Uterus (tissue), 3 donors: ENCODE measurements at regions not wholly inside any gene's neighbourhood (a gene's known extent, or its start where the extent isn't known, plus 50 kb on each side); places are given as distances from the start of the nearest gene placed in this dataset.

Source experiments
- DNase-seq, 2 donors: peaks; one replicate each; pipeline ENCODE4 v3.0.0-alpha.2; 2019 to 2020
- H3K27ac ChIP-seq, 2 donors: fragments of 200-600 bp; sonication (generic); 1 replicate in 1 of 2; 2 replicates in 1 of 2; pipeline ENCODE4 v1.5.1; 2016 to 2018
- H3K27me3 ChIP-seq, 2 donors: fragments of 200-600 bp; sonication (generic); one replicate each; pipeline ENCODE4 v1.5.1; 2018 to 2019; ENCODE audit warnings: control low read depth in 1 of 2
- H3K36me3 ChIP-seq, 2 donors: fragments of 200-600 bp; sonication (generic); one replicate each; pipeline ENCODE4 v1.5.1; 2019; ENCODE audit warnings: control low read depth in 1 of 2
- H3K4me1 ChIP-seq, 2 donors: fragments of 200-600 bp; sonication (generic); one replicate each; pipeline ENCODE4 v1.5.1; 2018 to 2019; ENCODE audit warnings: control low read depth in 1 of 2
- H3K4me3 ChIP-seq, 2 donors: fragments of 200-600 bp; sonication (generic); 1 replicate in 1 of 2; 2 replicates in 1 of 2; pipeline ENCODE4 v1.5.1; 2018 to 2019; ENCODE audit warnings: mild to moderate bottlenecking in 1 of 2
- H3K9me3 ChIP-seq, 2 donors: fragments of 200-600 bp; sonication (generic); one replicate each; pipeline ENCODE4 v1.5.1; 2019; ENCODE audit warnings: control low read depth in 1 of 2
- CTCF ChIP-seq, 4 experiments: fragments of 200-600 bp in 2 of 4; fragments of 450-650 bp in 2 of 4; sonication (generic) in 2 of 4; IDR thresholded peaks; one replicate each; pipeline ENCODE4 v1.5.1; 2016 to 2019; ENCODE audit warnings: antibody characterized with exemption in 4 of 4, mild to moderate bottlenecking in 2 of 4, moderate library complexity in 1 of 4
- POLR2A ChIP-seq, 2 donors: fragments of 450-650 bp; IDR thresholded peaks; one replicate each; pipeline ENCODE4 v1.6.1; 2016; ENCODE audit warnings: antibody characterized with exemption in 2 of 2, mild to moderate bottlenecking in 1 of 2, moderate library complexity in 1 of 2
- intact Hi-C: fragments of 100-400 bp; cut with DNase I; formaldehyde crosslinking; loops from one replicate; pipeline ENCODE4 v1.15.1; 2023; ENCODE audit warnings: low total_unique reads
- donor health status: DM: yes; HTN: yes; CAD: no.

- Histone ChIP-seq H3K27me3 (no peaks in the 10 kb centered on the region), H3K27ac (peak overlapping the region; percentile 67 to 76), H3K36me3 (no peaks in the 10 kb centered on the region), H3K9me3 (no peaks in the 10 kb centered on the region), H3K4me3 (no peak overlapping the region), H3K4me1 (peaks cover 0 to 5% of the 10 kb centered on the region in 2 donors)
- DNase-seq = no peak
- TF ChIP-seq POLR2A (IDR thresholded peaks at IDR 0.05) = no peak
- TF ChIP-seq CTCF (IDR thresholded peaks at IDR 0.05) = no peak
- intact Hi-C loops = loop anchor here (5.0 to 10.0 kb wide), 2 partner anchors 199 to 451 kb away; partner anchors contain the start of gene ABCA10
Measured at GRCh38 chr17:68775969-68776368, 174.8 kb upstream of the FAM20A start.

DNA sequence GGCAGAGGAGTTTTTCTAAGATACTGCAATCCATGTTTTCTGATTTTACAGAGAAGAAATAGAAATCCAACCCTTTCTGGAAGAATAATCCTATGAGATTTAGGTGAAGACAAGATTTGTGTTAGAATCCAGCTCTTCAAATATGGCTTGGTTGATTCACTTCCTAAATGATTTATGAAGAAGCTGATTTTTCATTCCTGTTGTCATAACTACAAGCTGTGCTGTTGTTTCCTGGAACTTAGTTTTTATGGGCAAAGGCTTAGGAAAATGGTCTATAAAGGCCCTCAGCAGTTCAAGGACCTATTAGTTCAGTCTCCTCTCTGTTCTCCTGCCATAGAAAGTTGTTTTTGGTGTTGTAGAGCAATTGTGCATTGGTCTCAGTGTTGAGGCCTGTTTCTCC, 174.2 kb upstream of the FAM20A start:
- Histone ChIP-seq H3K27me3 (no peaks in the 10 kb centered on the region), H3K4me1 (peaks cover 0 to 5% of the 10 kb centered on the region in 2 donors), H3K4me3 (no peak overlapping the region), H3K36me3 (no peaks in the 10 kb centered on the region), H3K9me3 (no peaks in the 10 kb centered on the region), H3K27ac (peak overlapping the region; percentile 67 to 76)
- TF ChIP-seq POLR2A (IDR thresholded peaks at IDR 0.05) (no peak), CTCF (IDR thresholded peaks at IDR 0.05) (no peak)
- DNase-seq = no peak
- intact Hi-C loops = loop anchor here (5.0 to 10.0 kb wide), 2 partner anchors 199 to 452 kb away; partner anchors contain the start of gene ABCA10

- TF ChIP-seq POLR2A (IDR thresholded peaks at IDR 0.05) (no peak), CTCF (IDR thresholded peaks at IDR 0.05) (peak; percentile 51 to 79 (median 72))
- H3K27me3 ChIP-seq = no peaks in the 10 kb centered on the region
- intact Hi-C loops = loop anchor here (10.0 kb wide), 1 partner anchor 203 kb away; no protein-coding TSS in a partner anchor
- peak in 1 of 2 donors; percentile 51 for DNase-seq
- peaks cover 0 to 5% of the 10 kb centered on the region in 2 donors for H3K4me1 ChIP-seq
- peak overlapping the region in 1 of 2 donors; percentile 10 for H3K4me3 ChIP-seq
- H3K36me3 ChIP-seq = no peaks in the 10 kb centered on the region
- H3K9me3 ChIP-seq = no peaks in the 10 kb centered on the region
- H3K27ac ChIP-seq = peak overlapping the region; percentile 60 to 61
Measured at GRCh38 chr17:68771867-68772515, 170.8 kb upstream of the FAM20A start.

GRCh38 chr17:68768804-68769203, 167.6 kb upstream of the FAM20A start:
- Histone ChIP-seq H3K27ac (no peak overlapping the region), H3K4me1 (no peaks in the 10 kb centered on the region), H3K36me3 (no peaks in the 10 kb centered on the region), H3K27me3 (no peaks in the 10 kb centered on the region), H3K4me3 (no peak overlapping the region), H3K9me3 (no peaks in the 10 kb centered on the region)
- TF ChIP-seq POLR2A (IDR thresholded peaks at IDR 0.05) (no peak), CTCF (IDR thresholded peaks at IDR 0.05) (no peak)
- intact Hi-C loops = no loop called here
- DNase-seq = no peak

DNA sequence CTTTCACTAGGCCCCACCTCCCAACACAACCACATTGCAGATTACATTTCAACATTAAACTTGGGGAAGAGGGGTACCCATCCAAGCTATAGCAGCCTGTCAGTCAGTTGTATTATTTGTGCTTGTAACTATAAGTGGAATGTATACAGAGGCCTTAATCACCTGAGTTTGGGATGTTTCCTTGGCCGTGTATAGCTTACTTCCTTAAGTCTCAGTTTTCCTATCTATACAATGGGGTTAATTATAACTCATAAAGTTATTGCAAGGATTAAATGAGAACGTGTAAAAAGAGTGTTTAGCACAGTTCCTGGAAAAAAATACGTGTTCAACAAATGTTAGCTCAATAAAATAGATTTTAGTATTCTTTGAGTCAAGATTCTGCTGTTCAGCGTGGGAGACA, 165.5 kb upstream of the FAM20A start:
- intact Hi-C loops = no loop called here
- DNase-seq = no peak
- Histone ChIP-seq H3K27ac (no peak overlapping the region), H3K4me1 (no peaks in the 10 kb centered on the region), H3K36me3 (no peaks in the 10 kb centered on the region), H3K9me3 (no peaks in the 10 kb centered on the region), H3K4me3 (no peak overlapping the region), H3K27me3 (no peaks in the 10 kb centered on the region)
- TF ChIP-seq CTCF (IDR thresholded peaks at IDR 0.05) (no peak), POLR2A (IDR thresholded peaks at IDR 0.05) (no peak)
